Raji (cell line): ENCODE measurements at regions not wholly inside any gene's neighbourhood (a gene's known extent, or its start where the extent isn't known, plus 50 kb on each side); places are given as distances from the start of the nearest gene placed in this dataset.

Experiments
- POLR2A ChIP-seq: IDR thresholded peaks from 2 replicates; pipeline ENCODE4 v1.6.1; 2011; ENCODE audit warnings: low read depth, low read length, control low read depth; ENCODE audit not compliant: insufficient read depth

GRCh38 chr13:44263751-44264620 is 109.6 kb upstream of the SERP2 start:
- TF ChIP-seq POLR2A: no peak

GRCh38 chr13:44266305-44266704 is 107.3 kb upstream of the SERP2 start:
- TF ChIP-seq POLR2A: no peak

DNA sequence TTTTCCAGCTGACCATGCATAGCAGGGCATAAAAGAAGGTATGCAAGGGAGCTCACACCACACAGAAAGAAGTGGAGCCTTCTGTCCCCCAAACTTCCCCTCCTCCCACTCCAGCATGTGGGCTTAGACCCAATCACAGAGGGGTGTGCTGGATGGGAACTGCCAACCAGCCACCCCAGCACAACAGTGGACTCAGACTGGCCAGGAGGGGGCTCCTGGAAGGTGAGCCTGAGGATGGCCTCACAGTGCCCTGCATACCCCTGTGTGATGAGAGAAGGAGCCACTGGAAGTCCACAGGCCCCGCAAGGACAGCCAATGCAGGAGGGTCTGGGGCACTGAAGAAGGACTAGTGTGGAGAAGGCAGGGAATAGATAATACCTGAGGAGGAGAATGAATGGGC is 106.9 kb upstream of the SERP2 start:
- no peak for TF ChIP-seq POLR2A

- TF ChIP-seq POLR2A: no peak
These were observed 106.4 kb upstream of the SERP2 start for GRCh38 chr13:44267203-44267602.

DNA sequence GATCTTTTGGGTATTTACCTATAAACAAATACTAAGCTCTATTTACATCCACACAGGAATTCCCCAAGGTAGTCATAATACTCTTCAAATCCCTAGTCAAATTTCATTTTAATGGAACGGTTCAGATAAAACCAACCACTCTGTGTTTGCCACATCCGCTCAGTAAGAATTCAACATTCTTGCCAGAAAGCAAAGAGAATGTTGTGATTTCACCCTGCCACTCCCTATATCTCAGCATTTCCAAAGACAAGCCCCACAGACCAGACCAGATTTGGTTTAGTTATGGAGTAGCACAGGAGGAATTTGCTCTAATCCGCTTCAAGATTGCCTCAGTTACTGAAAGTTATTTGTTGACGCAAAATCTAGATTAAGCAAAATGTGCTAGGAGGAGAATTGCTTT is 105.6 kb upstream of the SERP2 start:
- no peak for TF ChIP-seq POLR2A

- no peak for TF ChIP-seq POLR2A
These were observed 104.6 kb upstream of the SERP2 start for GRCh38 chr13:44268980-44269379.

- TF ChIP-seq POLR2A: no peak
These were observed 103.5 kb upstream of the SERP2 start for GRCh38 chr13:44270150-44270549.

DNA sequence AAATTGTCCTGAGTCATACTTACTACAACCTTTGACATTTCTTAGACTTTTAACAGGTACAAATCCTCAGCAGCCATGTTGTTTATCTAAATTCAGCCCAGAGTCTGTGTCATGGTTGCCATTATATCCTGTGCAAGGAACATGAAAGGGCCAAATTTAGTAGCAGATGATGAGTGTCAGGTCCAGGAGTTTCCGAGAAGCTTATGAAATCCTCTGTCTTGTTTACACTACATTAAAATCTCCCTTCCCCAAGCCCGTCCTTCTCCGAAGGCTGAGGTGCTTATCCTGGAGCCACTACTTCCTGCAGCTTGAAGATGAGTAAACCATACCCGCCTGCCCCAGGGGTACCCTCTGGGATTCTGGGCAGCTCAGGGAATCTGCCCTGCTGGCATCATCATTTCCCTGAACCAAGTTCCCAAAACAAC is 102.6 kb upstream of the SERP2 start:
- no peak for TF ChIP-seq POLR2A

DNA sequence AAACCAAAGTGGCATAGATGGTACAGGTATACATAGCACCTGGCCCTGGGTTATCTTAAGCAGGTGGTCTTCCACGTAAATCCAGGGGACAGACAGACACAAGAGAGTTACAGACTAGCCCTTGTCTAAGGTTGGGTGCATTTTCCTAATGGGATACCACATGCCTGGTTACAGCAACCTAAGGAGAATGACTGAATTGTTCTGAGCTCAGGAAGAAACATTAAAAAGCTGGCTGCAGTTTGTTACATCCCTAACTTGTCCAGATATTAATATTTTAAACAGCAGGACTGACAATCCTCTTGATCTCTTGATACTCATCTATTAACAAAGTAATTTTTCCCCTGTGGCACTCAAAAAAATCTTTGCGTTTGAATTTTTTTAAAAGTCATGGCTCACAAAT is 102.2 kb upstream of the SERP2 start:
- TF ChIP-seq POLR2A: no peak

GRCh38 chr13:44271915-44272341 is 101.7 kb upstream of the SERP2 start:
- no peak for TF ChIP-seq POLR2A

GRCh38 chr13:44272692-44273091 is 100.9 kb upstream of the SERP2 start:
- no peak for TF ChIP-seq POLR2A

- no peak for TF ChIP-seq POLR2A
These were observed 100.4 kb upstream of the SERP2 start for GRCh38 chr13:44273216-44273615.

DNA sequence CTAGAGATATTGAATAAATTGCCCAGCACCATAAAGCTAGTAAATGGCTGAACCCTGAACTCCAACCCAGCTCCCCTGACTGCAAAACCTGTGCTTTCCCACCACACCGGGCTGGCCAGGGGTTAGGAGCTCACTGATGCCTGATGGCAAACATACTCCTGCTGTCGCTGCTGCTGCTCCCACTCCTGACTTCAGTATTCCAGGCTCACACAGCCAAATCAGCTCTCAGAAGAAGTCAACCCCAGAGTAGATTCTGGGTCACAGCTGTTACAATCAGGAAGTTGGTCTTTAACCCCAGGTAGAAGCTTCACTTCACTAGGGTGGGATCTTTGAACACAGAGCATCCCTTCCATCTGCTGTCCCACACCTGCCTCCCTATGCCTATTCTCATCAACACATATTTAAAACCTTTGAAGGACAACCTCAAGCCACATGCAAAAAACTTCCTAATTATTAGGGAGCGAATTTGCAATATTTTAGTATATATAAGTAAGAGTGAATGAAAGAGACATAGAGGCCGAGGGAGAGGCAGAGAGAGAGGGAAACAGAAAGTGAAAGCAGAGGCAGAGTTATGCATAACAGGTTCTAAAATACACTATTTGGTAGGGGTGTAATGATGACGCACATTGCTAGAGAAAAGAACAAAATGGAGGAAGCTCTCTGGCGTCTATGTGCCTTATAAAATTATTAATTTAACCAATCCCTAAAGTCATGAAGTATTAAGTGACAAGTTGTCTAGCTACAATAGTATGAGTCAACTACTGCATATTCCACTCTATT is 99.4 kb upstream of the SERP2 start:
- peak; percentile 60; the same call in 1 of the 2 replicates for TF ChIP-seq POLR2A

GRCh38 chr13:44274771-44275205 is 98.8 kb upstream of the SERP2 start:
- TF ChIP-seq POLR2A: peak; percentile 33; the same call in 1 of the 2 replicates

- no peak for TF ChIP-seq POLR2A
These were observed 98.2 kb upstream of the SERP2 start for GRCh38 chr13:44275381-44275780.

DNA sequence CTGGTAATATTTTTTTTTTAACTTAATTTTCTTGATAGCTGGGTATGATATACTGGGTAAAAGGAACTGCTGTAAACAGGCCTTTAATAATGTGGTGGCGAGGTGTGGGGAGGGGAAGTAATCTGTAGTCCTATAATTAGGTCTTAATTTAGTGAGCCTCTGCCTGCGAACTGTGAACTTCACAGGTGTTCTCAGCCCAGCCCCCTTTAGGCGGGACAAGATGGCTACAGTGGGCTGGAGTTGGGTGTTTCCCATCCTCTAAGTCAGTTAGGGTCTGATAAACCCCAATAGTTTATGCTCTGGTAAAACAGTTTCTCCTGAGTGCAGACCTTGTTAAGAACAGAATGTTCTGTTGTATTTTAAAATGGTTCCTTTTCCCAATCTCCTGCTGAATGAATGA is 97.6 kb upstream of the SERP2 start:
- TF ChIP-seq POLR2A: peak; percentile 55
